CD1c-positive myeloid dendritic cell (primary cell): ENCODE measurements at regions not wholly inside any gene's neighbourhood (a gene's known extent, or its start where the extent isn't known, plus 50 kb on each side); places are given as distances from the start of the nearest gene placed in this dataset.
"Not testable (repeated sequence)": the region's sequence is repeated elsewhere in the genome, so short reads cannot be mapped to it uniquely, and the experiment has no call there.

Experiments
- DNase-seq: peaks from one replicate; pipeline ENCODE4 v3.0.0-alpha.2; 2016; ENCODE audit errors: extremely low spot score

DNA sequence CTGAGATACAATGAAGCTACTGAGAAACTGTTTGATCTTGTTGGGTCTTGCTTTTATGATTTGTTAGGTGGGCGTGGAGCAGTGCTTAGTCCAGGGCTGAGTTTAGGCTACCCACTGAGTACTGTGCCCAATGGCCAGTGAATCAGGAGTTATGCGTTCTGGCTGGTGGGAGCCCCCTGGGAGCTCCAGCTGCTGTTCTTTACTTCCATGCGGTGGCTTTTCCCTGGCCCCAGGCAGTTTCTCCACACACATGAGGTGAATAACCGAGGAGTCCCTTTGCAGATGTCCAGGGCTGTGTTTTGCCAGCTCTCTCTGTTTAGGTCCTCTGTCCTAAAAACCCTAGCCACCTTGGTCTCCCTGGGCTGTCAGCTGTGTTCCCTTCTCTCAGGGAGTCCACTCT lies 106.5 kb downstream of the KLF13 start:
- no peak for DNase-seq

DNA sequence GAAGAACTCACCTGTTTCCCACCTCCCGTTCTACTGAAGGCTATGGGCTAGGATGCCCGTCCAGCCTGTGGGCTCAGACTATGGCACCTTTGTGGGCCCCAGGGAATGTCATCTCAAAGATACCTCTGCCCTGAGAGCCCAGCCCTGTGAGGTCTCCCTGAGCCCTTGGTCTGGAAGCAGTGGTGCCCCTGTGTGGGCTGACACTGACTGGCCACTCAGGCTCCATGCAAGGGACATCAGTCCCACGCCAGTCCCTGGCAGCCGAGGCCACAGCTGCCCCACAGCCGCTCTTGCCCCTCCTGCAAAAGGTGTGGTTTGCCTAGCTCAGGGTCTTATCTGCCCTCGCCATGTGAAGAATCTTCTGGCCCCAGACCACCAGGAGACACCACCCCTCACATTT lies 106.9 kb downstream of the KLF13 start:
- DNase-seq, result no peak

DNA sequence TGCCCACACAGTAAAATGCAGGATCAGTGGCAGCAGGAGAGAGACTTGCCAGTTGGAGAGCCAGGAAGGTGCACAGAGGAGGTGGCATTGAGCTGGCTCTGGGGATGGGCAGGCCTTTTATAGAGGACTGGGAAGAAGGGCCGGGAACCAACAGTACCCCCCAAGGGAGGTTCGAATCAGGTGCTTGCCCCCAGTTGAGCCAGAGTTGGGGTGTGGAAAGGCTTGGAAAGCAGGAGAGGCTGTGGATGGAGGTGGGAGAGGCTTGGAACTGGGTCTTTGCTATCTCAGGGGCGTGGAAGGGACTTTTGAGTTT lies 107.6 kb downstream of the KLF13 start:
- no peak for DNase-seq

DNA sequence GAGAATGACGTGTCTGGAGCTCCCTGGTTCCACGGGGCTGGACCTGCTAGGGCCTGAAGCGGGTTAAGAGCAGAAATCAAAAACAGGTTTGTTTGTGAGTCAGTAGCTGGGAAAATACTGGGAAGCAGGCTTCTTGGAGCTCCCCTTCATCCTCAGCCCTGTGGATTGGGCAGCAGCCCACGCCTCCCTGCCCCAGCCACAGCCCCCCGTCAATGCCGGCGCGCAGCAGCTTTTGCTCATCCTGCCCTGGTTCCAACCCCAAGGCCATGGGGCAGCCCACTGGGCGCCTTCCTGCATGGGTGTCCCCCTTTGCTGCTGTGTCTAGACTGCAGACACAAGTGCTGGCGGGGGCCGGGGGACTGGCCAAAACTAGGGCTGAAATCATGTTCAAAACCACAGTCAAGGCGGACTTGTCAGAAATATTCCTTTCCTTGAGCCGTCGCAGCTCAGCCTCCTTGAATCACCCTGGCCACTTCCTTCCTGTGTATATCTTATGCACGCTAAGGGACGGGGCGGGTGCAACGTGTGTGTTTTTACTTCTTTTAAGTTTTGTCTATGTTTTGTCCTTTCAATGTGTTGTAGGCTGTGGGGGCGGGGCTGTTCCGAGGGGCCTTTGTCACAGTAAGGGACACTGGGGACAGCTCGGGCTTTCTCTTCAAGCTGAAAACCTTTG lies 108.1 kb downstream of the KLF13 start:
- DNase-seq, result peak; percentile 93

DNA sequence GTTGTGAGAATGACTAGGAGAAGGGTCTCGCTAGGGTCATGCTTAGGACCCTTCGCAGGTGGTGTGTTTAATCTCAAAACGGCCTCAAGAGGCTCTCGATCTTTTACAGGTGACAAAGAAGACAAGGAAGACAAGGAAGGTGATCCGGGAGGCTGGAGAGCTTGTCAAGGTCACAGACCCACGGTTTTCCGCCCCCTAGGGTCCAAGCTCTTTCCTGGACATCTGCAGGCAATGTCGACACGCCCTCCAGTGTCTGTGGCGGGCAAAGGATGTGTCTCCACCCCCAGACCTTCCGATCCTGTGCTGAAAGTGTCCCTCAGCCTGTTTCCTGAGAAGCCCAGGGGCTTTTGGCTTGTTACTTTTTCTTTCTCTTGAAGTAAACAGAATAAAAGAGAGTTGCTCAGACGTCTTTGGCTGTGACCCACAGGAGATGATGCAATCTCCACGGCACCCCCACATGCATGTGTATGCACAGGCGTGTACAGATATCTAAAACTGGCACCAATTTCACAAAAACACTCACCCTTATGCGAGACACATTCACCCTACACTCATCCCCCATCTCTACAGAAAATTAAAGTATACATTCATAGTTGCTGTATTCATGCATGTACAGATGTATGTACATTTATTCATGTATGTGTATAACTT lies 108.8 kb downstream of the KLF13 start:
- peak; percentile 91 for DNase-seq

DNA sequence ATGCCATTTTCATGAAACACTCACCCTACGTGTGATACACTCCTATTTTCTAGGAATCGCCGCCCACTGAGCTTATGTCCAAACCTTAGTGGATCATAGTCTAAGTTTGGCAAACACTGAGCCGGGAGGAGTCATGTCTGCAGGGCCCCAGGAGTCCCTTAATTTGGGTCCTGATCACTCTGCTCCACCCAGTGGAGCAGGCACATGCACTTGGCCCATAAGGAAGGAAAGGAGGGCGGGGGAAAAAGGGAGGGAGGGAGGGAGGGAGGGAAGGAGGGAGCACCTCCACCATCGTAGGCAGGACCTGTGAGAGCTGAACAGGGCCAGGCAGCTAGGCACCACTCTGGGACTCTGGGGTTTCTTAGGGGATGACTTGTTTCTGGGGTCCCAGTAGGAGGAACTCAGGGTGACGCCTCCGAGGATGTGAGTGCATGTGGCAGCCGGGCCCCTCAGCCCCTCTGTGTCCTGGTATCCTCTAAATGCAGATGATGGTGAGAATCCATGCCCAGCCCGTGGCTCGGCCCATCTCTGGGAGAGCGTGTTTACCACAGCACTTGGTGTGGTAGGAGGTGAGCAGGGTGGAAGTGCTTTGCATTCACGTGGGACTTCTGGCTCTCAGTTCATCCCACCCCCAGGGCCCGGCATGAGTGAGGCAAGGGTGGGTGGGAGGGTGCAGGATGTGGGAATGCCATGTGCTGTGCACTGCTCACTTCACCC lies 109.4 kb downstream of the KLF13 start:
- peak; percentile 81 for DNase-seq

DNA sequence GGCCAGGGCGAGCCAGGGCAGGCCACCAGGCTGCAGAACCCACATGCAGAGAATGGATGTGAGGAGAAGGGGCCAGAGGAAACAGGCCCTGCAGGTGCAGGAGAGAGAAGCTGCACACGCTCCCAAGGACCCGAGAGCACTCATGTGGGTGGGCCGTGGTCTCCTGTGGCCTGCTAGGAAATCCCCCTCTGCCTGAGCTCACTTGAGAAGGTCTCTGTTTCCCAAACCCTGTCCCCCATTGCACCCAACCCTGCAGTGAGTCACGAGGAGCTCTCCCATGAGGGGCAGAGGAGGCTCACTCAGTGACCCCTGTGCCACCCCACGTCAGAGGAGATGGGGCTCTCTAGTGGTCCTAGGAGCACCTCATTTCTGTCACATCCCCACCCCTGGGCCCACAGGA lies 111.1 kb downstream of the KLF13 start:
- peak; percentile 24 for DNase-seq

DNA sequence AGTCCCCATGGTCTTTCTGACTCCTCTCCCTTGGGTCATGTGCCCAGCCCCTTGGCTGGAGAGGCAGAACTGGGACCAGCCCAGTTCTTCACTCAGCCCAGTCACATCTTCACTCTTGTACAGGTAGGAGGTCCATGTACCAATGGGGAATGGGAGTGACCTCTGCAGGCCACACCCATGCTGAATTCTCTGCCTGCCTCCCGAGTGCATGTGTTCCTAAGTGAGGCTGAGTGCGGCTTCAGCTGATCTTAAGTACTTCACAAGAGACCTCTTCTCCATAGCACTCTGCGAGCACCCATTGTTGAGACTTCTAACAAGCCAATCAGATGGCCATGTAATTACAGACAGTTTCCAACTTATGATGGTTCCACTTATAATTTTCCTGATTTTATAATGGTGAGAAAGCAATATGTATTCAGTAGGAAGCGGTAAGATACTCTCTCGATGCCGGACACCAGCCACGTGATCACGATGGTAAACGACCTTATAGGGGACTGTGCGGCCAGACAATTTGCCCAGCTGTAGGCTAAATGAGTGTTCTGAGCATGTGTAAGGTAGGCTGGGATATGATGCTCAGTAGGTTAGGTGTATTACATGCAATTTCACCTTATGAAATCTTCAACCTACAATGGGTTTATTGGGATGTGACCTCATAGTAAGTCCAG lies 112.1 kb downstream of the KLF13 start:
- no peak for DNase-seq

DNA sequence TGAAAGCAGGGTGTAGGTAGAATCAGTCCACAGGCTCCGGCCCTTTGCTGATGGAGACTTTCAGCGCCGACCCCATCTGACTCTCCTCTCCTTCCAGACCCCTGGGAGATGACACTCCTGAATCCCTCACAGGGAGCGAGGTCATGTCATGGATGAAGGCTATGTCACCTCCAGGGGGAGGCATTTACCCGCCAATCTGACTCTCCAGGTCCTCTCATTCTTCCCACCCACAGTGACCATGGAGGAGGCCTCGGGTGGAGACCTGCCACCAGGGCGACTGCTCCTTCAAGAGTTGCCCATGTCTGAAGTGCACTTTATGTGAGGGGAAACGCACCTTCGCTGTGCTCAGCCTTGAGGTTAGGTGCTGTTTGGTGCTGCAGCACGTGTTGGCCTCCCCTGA lies 112.7 kb downstream of the KLF13 start:
- DNase-seq, result peak; percentile 50

DNA sequence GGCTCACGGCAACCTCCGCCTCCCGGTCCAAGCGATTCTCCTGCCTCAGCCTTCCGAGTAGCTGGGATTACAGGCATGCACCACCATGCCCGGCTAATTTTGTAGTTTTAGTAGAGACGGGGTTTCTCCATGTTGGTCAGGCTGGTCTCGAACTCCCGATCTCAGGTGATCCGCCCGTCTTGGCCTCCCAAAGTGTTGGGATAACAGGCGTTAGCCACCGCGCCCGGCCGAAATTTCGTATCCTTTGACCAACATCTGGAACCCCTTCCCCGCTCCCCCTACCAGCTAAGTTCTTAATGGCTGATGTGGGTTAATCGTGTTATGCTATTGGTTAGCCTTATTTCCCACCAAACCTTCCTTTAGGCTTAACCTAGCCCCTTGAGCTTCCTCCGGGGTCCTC lies 113.6 kb downstream of the KLF13 start:
- DNase-seq, result not testable (repeated sequence)

DNA sequence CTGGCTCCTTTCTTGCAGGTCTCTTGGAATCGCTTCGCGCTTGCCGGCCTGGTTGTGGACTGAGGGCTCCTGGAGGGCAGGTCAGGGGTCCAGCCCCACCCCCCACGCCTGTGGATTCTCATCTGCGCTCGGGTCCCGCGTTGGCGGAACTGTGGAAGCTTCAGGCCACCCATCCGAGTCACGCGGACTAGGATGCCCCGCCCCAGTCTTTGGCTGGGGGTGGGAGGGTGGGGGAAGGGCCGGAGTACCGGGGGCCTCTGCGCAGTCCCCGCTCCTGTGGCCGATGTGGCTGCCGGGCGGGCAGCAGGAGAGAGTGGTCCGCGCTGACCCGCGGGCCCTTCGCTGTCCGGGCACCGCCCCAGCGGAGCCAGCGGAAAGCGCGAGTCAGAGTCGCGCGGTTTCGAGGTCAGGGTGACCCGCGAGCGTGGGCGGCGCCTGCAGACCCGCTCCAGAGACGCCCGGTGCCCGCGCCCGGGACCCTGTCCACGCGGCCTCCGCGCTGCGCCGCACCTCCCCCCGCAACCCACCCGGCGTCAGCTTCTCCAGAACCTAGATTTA lies 114.2 kb downstream of the KLF13 start:
- peak; percentile 74 for DNase-seq

DNA sequence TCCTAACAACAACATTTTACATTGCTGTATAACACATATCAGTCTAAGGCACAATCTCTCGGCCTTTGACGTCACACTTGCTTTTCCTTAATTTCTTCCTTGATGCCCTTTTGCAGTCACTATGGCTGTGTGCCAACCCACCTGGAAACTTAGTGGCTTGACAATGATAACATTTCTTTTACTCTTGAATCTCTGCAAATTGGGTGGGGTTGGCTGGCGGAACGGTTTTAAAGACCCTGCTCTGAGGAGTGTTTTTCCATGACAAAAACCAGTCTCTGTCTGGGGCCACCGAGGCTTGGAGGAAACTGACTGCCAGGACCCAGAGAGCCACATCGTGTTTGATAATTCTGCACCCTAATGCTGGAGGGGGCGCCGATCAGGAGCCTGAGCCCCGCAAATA lies 115.6 kb downstream of the KLF13 start:
- no peak for DNase-seq

DNA sequence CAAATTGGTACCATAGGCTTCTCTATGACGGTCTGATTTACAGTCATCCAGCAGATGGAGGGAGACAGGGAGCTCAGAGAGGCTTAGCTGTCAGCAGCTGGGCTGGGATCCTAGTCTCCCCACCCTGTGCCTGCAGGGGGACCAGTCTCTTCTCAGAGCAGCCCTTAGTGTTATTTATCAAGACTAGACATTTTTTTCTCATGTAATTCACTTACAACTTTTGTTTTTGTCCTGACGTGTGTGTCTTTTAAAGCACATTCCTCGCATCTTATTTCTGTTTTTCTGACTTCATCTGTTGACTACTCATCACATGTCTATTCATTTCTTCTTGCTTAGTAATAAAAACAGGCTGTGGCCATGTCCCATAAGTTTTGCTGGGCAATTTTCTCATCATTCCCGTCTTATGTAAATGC lies 116.1 kb downstream of the KLF13 start:
- peak; percentile 49 for DNase-seq

DNA sequence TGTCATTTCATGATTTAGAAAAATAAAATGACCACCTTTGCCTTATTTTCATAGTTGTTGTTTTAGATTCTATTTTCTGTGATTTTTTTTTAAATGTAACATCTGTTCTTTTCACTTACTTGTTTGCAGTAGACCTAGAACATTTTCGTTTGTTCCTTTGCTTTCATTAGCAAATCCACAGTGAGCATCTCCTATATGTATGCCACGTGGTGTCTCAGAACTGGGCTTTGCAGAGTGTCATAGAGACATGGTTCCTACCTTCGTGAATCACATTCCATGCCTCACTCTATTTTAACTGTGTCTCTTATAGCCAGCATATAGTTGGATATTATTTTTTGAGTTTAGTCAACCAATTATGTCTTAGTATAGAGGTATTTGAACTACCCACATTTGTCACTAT lies 118.2 kb downstream of the KLF13 start:
- no peak for DNase-seq

DNA sequence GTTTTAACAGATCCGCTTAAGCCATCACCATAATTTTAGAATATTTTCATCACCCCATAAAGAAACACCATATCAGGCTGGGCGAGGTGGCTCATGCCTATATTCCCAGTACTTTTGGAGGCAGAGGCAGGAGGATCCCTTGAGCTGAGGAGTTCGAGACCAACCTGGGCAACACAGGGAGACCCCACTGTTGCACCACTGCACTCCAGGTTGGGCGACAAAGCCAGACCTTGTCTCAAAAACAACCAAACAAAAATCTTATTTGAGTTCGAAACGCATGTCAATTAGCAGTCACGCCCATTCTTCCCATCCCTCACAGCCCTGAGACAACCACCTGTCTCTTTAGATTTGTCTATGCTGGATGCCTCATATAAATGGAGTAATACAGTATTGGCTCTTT lies 119.9 kb downstream of the KLF13 start:
- no peak for DNase-seq

DNA sequence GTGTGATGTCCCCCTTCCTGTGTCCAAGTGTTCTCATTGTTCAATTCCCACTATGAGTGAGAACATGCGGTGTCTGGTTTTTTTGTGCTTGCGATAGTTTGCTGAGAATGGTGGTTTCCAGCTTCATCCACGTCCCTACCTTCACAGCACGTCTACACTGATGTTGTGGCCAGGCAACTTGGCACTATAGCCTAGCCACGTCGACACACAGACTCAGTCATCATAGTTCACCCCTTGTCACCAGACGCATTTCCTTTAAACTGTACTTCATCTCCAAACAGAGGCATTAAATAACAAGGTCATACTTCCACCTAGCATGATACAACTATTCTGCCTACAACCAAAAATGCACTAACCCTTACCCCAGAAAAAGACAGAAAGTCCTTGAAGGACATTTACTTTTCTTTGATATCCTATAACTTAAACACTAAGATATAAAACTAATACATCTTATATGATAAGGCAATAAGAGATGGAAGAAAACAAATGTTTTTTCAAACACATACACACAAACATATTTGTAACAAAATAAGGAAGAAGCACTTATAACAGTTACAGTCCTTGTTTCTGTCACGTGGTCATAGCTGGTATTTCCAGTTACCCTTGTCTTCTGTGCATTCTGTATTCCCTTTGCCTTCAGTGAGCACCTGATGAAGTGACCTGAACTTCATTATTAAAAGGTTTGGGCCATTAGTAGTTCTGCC lies 121.4 kb downstream of the KLF13 start:
- peak; percentile 35 for DNase-seq

DNA sequence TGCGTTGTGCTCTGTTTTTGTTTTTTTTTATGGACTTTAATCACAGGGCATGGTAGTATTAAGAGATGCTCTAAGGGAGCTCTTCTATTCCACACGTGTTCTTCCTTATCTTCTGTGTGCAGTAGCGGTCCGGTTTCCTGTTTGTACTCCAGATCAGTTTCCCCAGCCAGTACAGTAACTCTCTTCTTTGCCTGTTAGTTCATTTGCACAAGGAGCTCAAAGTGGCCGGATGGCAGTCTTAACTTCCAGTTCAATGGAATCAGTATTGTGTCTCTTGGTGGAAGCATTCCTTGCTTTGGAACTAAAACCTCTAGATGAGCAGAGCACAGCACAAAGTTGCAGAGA lies 122.0 kb downstream of the KLF13 start:
- no peak for DNase-seq

DNA sequence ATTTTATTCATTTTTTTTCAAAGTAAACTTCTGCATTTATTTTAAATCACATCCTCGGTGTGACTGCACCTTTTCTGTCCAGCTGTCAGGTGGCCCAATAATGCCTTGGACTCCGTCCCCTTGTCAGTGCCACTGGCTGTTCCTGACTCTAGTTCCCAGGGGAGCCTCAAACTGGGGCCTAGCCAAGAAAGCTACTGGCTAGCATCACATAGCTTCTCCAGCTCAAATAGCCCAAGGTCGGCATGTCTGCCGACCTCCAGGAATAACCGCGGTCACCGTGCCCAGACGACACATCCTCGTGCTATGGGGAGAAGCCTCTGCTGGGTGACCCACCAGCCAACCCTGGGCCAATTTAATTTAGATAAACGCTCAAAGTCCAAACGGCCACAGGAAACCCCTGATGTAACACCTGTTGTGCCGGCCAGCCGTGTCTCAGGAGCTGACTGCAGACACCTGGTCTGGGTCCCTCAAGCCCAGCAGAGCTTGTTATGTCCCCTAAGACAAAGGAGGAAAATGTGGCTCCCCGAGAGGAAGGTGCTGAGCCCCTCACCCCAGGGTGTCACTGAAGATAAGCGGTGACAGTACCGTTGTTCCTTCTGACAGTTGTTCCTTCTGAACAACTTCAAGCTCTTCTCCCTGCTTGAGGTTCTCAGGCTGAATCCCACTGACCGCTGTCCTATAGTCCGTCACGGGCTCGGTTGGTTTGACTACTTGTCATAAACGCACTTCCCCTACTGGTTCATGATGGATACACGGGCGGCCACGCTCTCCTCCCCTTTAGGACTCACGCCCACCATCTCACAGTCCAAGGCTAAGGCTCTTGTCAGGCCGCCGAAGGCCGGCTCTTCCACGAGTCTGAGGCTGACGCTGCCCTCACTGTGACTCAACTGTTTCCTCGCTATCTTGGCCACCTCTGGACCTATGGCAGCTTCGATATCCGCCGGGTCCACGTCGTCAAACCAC lies 126.2 kb downstream of the KLF13 start:
- no peak for DNase-seq

DNA sequence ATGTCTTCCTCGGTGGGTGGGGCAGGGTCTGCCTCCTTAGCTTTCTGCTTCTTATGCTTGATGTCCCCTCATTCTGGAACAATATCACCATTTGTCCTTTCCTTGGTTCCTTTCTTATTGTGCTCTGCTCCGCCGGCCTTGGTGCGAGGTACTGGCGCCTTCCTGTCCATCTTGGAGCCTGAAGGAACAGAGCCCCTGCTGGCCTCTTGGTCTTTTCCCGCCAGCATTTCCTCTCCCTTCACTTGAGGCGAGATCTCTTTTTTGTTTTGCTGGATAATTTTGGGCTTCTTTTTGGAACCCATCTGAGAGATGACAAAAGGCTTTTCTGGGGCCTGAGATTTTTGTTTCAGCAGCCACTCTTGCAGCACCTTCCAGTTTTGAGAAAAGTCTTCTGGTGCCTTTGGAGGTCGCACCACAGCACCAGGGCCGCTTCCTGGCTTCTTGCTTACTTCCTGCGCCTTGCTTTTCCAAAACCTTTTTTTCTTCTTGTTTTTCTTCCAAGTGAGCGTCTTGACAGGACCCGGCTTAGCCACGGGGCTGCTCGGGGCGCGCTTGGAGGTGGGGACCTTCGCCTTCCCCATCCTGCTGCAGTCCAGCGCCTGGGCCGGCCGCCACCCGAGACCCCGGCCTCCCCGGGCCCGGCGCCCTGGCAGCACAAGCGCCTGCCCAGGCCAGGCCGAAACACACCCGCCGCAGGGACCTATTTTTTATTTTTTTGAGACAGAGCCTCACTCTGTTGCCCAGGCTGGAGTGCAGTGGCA lies 127.1 kb downstream of the KLF13 start:
- no peak for DNase-seq

DNA sequence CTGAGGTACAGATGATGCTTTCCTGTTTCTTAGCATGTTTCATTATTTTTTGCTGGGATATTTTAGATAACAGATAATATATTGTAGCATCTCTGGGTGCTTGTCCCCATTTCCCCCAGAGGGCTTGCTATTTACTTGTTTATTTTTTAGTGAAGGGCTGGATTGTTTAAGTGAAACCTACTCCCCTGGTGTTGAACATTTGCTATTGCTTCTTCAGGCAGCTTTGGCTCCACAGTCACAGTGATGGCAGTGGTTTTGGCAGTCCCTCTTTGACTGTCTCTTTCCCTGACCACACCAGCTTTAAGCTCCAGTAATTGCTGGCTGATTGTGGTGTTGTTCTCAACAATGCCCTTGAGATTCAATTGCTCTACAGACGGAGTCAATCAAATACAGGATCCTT lies 128.9 kb downstream of the KLF13 start:
- DNase-seq, result no peak
